GM18520 (cell line): ENCODE measurements at regions not wholly inside any gene's neighbourhood (a gene's known extent, or its start where the extent isn't known, plus 50 kb on each side); places are given as distances from the start of the nearest gene placed in this dataset.

ENCODE experiments used
- ATAC-seq: cut with Tn5 transposase; IDR thresholded peaks from one replicate; pipeline ENCODE4 v1.9.1; 2021; ENCODE audit not compliant: unreplicated experiment

DNA sequence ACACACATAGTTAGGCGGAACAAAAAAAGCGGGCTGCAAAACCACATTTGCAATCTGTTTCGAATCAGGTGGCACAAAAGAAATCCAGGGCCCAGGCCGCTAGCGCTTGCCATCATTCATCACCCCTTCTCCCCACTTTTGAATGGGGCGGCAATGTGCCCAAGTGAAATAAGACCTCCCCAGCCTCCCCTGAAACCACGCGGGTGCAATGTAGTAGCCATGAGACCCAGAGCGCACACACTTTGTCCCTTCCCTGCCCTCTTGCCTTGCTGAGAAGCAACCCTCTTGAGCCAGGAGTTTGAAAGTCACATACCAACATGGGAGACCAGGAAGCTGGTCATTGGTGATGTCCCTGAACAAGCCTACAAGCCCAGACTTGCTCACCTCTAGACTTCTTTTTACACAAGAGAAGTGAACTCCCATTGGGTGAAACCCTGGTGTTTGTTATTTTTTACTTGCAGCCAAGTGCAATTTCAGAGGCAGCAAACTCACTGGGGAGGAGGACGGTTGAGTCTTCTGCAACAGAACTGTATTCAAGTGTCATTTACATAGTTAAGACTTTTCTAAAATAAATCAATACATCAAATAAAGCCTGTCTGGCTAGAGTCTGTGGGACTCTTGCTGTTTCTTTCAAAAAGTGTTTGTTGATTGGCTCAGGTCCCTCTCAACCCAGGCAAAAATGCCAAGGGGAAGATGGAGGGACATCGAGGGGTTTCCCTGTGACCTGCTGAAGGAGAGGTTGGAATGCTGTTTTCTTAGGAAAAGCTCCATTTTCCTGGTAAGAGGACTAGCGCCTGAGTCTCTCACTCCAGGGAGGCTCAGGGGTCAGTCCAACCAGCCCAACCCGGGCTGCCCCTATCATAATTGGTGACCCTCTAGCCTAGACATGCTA lies 138.1 kb upstream of the PTPN1 start:
- ATAC-seq = no peak

GRCh38 chr20:50372770-50373088 lies 137.5 kb upstream of the PTPN1 start:
- ATAC-seq = no peak

- no peak for ATAC-seq
Observed at GRCh38 chr20:50373674-50374286, 136.4 kb upstream of the PTPN1 start.

GRCh38 chr20:50374541-50375078 lies 135.6 kb upstream of the PTPN1 start:
- ATAC-seq = no peak

DNA sequence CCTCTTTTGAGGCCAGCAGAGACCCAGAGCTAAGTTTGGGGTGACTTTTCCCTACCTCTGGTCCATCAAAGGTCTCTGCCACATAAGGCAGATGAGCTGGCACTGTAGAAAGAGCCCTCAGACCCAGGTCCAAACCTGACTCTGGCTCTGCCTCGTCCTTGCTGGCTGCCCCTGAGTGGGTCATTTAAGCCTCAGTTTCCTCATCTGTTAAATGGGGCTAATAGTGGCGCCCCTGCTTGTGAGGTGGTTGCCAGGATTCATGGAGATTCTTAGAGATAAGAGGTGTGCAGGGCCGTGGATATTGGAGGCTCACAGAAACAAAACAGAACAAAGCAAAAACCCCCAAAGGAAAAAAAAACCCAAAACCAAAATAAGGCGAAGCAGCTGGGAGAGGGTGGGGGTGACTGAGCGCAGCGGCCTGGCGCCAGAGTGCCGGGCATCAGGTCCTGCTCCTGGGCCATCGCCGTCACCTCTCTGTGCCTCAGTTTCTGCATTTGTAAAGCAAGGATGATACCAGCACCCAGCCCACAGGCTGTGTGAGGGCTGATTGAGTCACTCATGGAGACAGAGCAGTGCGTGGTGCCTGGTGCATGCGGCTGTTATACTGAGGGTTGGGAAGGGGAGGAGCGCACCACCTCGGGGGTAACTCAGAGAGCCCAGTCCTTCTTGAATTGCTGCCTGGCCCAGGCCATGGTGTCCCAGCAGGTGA lies 133.8 kb upstream of the PTPN1 start:
- no peak for ATAC-seq

DNA sequence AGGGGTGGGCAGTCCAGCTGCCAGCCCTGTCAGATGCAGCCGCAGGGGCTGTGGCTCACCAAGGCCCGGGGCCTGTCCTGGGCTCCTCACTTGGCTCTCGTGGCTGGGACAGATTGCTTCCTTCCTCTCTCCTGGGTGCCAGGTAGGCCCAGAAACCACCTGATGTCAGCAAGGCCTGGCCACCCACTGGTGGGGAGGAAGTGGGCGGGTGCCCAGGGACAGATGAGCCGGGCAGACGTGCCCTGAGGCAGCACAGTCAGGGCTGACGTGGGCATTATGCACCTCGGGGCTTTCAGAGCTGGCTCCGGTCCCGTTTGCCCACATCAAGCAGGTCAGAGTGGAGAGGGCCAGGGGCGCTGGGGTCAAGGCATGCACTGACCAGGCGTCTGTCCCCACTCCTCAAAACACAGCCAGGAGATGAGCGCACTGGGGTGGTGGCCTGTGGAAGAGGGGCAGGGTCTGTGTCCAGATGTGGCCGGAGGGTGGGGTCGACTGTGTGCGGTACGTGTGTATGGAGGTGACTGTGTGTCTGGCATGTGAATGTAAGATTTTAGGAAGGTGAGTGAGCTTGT lies 133.2 kb upstream of the PTPN1 start:
- ATAC-seq = no peak

DNA sequence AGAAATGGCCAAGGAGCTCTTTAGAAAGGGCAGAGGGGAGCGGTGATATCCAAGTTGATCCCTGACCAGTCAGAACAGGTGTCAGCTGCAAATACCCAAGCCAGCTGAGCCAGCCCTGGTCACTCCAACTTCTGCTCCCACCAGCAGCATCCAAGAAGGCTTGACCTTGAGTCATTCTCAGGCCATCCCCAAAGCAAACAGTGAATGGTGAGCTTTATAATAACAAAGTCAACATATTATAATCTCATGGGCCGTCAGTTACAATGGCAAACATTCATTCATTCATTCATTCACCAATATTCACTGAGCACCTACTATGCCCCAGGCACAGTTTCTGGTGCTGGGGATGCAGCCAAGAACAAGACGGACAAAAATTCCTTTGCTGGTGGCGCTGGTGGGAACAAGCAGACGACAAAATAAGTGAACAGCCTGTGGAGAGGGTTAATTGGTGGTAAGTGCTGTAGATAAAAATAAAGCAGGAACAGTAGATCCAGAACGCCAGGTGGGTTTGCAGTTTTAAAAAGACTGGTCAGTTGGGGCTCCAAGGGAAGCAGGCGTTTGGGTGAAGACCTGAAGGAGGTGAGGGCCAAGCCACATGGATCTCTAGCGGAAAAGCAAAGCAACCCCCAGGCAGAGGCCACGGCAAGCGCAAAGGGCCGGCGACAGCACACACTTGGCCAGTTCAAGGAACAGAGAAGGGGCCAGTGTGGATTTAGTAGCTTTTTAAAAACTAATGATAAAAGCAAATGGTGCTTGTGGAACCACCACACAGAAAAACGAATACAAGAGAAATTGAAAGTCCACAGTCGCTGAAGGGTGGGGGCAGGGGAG lies 131.8 kb upstream of the PTPN1 start:
- ATAC-seq = no peak

- no peak for ATAC-seq
Observed at GRCh38 chr20:50379049-50379990, 130.9 kb upstream of the PTPN1 start.

GRCh38 chr20:50379991-50380696 lies 130.0 kb upstream of the PTPN1 start:
- ATAC-seq = no peak

GRCh38 chr20:50380697-50381040 lies 129.5 kb upstream of the PTPN1 start:
- no peak for ATAC-seq

- ATAC-seq = no peak
Observed at GRCh38 chr20:50381075-50381732, 129.0 kb upstream of the PTPN1 start.

DNA sequence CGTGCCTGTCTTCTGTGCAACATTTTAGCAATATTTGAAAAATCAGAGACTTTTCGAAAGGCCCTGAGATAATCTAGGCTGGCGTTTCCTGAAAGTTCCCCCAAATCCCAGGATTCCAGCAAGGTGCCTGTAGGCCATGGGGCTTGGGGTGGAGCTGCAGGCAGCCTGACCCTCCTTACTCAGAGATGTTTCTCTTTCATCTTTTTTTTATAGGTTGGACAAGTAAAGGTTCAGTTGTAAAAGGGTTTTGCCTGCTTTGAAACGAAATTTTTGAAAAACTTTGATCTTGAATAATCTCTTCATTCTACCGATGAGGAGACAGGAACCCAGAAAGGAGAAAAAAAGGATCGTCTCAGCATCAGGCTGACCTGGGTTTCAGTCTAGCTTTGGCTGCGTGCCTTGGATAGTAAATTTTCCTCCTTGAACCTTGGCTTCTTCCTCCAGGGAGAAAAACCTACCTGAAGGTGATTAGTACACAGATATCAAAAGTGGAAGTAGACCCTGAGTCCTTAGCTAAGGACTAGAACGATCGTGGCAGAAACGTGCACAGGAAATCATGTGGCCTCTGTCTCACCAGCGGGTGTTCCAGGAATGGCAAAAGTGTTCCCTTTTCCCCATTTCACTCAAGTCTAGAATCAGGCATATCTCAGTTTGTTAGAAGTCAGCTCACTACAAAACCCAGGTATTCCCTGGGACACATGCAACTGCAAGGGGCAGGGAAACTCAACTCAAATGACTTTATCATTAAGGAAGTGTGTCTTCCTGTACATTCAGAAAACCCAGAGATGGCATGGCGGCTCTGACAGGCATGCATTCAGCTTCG lies 128.2 kb upstream of the PTPN1 start:
- no peak for ATAC-seq

DNA sequence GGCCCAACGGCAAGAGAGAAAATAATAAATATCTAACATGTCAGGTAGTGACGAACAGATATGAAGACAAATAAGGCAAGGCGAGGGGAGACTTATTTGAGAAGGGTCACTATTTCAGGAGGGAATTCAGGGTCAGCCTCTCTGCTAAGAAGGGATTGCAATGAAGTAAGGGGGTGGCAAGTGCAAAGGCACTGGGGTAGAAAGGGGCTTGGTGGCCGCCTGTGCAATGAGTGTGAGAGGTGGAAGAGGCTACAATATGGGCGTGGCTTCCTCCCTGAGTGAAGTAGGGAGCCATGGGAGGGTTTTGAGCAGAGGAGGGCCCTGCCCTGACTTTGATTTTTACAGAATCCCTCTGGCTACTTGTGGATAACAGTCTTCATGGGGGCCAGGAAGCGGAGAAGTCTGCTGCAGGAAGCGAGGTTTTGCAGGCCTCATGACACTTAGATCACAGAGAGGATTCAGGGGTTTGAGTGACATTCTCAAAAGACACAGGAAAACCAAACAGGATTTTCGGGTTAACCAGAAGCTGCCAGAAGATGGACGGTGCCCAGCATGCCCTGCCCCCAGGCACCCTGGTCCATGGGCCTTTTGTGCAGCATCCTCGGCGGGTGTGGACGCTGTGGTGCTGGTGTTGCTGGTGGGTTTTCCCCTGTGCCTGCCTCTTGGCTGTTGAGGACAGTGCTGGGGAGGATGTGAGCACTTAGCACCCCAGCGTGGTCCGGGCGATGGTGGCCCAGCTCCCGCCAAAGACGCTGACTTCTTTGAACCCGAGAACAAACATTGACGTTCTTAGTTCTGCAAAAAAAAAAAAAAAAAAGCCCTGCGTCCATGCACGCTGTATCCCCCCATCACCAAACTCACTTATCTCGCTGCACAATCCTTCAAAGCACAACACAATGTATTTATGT lies 124.2 kb upstream of the PTPN1 start:
- no peak for ATAC-seq

DNA sequence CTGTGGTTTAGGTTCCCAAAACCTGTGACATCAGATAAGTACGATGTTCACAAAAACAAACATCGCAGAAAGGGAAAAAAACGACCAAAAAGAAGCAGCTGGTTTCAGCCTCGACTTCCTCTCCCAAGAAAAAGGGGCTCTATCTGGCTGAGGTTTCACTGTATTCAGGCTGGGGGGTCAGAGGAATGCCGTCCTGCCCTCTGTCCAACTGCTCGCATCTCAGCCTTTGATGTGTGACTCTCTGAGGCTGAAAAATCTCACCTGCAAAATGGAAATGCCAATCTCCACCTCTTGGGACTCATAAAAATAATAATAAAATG lies 123.6 kb upstream of the PTPN1 start:
- no peak for ATAC-seq

DNA sequence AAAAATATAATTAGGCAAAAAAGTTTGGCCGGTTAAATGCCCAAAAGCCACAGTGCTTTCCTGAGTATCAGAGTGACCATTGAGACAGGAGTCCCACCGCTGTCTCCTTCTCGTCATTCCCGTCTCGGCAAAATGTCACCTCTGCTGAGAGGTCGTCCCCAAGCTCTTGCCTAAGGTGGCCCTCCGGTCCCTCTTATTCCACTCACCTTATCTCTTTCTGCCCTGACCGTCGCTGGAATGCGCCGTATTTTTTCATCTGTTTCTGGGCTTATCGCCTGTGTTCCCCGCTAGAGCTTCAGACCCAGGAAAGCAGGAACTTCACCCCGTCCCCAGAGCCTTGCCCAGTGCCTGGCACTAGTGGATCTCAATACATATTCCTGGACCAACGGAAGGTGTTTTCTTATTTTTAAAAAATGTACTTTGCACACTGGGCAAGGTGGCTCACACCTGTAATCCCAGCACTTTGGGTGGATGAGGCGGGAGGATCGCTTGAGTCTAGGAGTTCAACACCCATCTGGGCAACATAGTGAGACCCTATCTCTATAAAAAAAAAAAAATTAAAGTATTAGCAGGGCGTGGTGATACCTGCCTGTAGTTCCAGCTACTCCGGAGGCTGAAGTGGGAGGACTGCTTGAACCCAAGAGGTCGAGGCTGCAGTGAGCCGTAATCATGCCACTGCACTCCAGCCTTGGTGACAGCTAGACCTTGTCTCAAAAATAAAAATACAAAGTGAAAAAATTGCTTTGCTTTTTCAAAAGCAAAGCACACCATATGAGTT lies 122.8 kb upstream of the PTPN1 start:
- ATAC-seq = no peak

DNA sequence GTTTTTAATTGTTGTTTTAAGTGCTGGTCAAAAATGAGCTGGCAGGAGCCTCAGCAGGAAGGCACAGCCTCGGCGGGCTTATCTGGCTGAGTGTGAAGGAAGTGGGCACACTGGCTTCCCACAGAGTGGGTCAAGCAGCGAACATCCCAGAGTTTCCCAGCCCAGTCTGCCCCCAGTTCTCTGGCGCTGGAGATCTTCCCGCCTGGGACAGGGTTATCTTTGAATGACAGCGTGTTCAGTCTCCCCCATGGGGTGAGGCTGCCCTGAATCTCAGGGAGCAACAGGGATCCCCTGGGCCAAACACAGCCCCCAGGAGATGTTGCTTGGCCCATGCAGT lies 122.2 kb upstream of the PTPN1 start:
- no peak for ATAC-seq
